Nephron progenitor cell (in vitro differentiated cells): ENCODE measurements at regions not wholly inside any gene's neighbourhood (a gene's known extent, or its start where the extent isn't known, plus 50 kb on each side); places are given as distances from the start of the nearest gene placed in this dataset.

Source experiments
- DNase-seq: peaks from one replicate; pipeline ENCODE4 v3.0.0; 2021
- H3K27ac Mint-ChIP-seq: 2 replicates; pipeline ENCODE4 v1.8.0; 2021; ENCODE audit warnings: mild to moderate bottlenecking, moderate library complexity, mixed read lengths
- H3K27me3 Mint-ChIP-seq: 2 replicates; pipeline ENCODE4 v1.8.0; 2021; ENCODE audit warnings: mild to moderate bottlenecking, low read depth, mixed read lengths; ENCODE audit not compliant: poor library complexity
- H3K36me3 Mint-ChIP-seq: 2 replicates; pipeline ENCODE4 v1.8.0; 2021; ENCODE audit warnings: low read depth, mixed read lengths
- H3K4me1 Mint-ChIP-seq: 2 replicates; pipeline ENCODE4 v1.8.0; 2021; ENCODE audit warnings: mixed read lengths
- H3K4me3 Mint-ChIP-seq: 2 replicates; pipeline ENCODE4 v1.8.0; 2021; ENCODE audit warnings: mild to moderate bottlenecking, moderate library complexity, mixed read lengths
- H3K9me3 Mint-ChIP-seq: 2 replicates; pipeline ENCODE4 v1.8.0; 2021; ENCODE audit warnings: mild to moderate bottlenecking, moderate library complexity, mixed read lengths
- TF ChIP-seq, protein P1 (sequence below): fragments of 200-600 bp; sonication (generic); IDR thresholded peaks from 2 replicates; pipeline ENCODE4 v1.5.0; 2021; ENCODE audit warnings: antibody characterized with exemption

DNA sequence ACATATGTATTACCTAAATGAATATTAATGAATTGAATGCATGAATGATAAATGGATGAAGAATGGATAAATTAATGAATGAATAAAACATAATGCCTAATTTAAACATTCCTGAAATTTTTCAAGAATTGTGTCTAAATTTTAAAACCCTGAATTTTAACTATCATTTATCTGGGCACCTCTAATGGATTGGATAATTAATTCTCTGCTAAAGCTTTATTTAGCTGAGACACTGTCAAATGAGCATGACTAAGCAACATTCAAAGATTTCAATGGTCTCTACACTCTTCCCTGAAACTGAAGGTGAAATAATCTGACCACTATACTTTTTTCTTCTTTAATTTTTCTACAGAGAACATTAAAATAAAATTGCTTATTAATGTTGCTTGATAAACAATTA, 1197.7 kb downstream of the C4orf33 start:
- TF ChIP-seq, protein P1, sequence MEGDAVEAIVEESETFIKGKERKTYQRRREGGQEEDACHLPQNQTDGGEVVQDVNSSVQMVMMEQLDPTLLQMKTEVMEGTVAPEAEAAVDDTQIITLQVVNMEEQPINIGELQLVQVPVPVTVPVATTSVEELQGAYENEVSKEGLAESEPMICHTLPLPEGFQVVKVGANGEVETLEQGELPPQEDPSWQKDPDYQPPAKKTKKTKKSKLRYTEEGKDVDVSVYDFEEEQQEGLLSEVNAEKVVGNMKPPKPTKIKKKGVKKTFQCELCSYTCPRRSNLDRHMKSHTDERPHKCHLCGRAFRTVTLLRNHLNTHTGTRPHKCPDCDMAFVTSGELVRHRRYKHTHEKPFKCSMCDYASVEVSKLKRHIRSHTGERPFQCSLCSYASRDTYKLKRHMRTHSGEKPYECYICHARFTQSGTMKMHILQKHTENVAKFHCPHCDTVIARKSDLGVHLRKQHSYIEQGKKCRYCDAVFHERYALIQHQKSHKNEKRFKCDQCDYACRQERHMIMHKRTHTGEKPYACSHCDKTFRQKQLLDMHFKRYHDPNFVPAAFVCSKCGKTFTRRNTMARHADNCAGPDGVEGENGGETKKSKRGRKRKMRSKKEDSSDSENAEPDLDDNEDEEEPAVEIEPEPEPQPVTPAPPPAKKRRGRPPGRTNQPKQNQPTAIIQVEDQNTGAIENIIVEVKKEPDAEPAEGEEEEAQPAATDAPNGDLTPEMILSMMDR = no peak
- DNase-seq = no peak
- Mint-ChIP-seq H3K4me3 (no peak overlapping the region), H3K9me3 (no peaks in the 10 kb centered on the region), H3K4me1 (no peaks in the 10 kb centered on the region), H3K27ac (no peak overlapping the region), H3K36me3 (no peaks in the 10 kb centered on the region), H3K27me3 (no peaks in the 10 kb centered on the region)

DNA sequence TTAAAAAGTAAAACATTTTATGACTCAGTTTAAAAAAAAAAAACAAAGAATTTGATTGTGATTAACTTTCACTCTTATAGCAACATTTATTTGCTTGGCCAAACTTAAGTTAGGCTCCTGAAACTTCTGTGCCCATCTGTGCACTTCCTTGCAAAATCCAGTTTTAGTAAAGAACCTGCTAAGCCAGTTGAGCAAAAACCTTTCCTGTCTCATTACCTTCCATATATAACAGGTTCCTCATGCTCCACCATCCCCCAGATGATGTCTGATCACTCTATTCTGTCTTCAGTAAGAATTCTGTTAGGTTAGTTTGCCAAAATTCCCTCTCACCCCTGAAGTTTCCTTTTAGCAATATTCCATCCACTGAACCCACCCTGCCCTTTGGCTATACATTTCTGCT, 1200.5 kb downstream of the C4orf33 start:
- Mint-ChIP-seq H3K27ac (no peak overlapping the region), H3K27me3 (no peaks in the 10 kb centered on the region), H3K4me3 (no peak overlapping the region), H3K4me1 (no peaks in the 10 kb centered on the region), H3K9me3 (peaks cover 11% of the 10 kb centered on the region), H3K36me3 (no peaks in the 10 kb centered on the region)
- TF ChIP-seq, protein P1 = no peak
- DNase-seq = no peak

DNA sequence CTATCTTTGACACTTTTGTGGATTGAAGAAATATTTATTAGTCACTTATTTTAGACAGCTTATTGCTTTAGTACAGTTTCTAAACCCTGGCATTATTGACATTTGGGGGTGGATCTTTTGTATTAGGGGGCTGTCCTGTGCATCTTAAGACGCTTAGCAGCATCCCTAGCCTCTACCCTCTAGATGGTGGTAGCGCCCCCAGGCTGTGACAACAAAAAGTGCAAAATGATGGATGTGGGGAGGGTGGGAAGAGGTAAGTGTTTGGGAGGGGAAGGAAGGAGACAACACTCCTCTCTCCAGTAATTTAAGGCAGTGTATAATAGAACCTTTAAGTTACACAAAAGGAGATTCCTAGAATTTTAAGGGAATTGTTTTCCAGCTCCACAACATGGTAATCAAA, 1210.6 kb downstream of the C4orf33 start:
- Mint-ChIP-seq H3K4me1 (no peaks in the 10 kb centered on the region), H3K36me3 (no peaks in the 10 kb centered on the region), H3K27me3 (peaks cover 3% of the 10 kb centered on the region), H3K4me3 (no peak overlapping the region), H3K9me3 (no peaks in the 10 kb centered on the region), H3K27ac (no peak overlapping the region)
- DNase-seq = no peak
- TF ChIP-seq, protein P1 = no peak

DNA sequence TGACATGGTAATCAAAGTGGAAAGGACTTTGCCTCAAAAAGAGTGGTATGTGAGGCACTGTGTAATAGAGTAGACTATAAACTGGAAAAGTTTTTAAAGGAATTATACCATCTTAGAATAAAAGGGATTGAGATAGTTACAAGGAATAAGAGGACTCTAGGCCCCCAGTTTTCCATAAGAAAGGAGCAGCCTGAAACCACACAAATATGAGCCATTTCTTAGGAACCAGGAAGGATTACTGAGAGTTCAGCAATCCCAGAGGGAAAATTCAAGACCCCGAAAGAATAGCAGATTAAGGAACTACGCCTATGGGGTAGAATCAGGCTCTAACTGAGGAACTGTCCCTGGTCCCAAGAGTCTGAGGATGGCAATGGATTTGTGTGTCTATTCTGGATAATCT, 1213.3 kb downstream of the C4orf33 start:
- TF ChIP-seq, protein P1 = no peak
- Mint-ChIP-seq H3K4me3 (no peak overlapping the region), H3K27ac (no peak overlapping the region), H3K4me1 (no peaks in the 10 kb centered on the region), H3K27me3 (peaks cover 3% of the 10 kb centered on the region), H3K9me3 (no peaks in the 10 kb centered on the region), H3K36me3 (no peaks in the 10 kb centered on the region)
- DNase-seq = no peak

DNA sequence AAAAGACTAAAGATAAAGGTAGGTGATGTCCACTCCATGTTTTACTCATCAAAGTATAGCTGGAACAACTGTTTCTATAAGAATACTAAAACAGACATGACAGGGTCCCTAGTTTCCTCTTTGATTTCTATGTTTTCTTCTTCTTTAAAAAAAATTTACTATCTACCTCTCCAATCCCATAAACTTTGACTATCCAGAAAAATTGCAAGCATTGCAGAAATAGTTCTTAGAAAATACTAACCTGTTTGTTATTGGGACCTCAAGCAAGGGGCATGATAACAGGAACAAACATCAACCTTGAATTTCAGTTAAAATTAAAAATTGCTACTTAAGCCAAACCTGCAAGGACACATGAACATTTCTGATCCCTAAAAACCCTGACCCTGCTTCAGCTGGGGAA, 1226.5 kb downstream of the C4orf33 start:
- TF ChIP-seq, protein P1 = no peak
- no peak for DNase-seq
- H3K36me3 Mint-ChIP-seq = no peaks in the 10 kb centered on the region
- H3K4me1 Mint-ChIP-seq = no peaks in the 10 kb centered on the region
- H3K27me3 Mint-ChIP-seq = no peaks in the 10 kb centered on the region
- no peaks in the 10 kb centered on the region for H3K9me3 Mint-ChIP-seq
- no peak overlapping the region for H3K4me3 Mint-ChIP-seq
- H3K27ac Mint-ChIP-seq = no peak overlapping the region

DNA sequence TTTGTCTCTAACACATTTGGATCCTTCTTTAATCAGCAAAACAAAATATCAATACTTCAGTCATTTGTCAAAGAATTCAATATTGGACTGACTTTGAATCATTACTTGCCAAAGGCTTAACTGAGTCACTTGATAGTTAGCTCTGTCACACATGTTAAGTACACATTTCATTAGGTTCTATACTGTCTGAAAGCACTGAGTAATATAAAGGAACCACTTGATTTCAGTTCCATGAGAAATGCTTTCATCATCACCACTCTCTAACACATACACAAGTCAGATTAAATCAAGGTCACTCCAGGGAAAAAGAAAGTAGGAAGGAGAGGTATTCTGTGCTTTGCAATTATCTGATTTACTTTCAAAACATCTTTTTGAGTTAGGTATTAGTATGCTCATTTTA, 1233.1 kb downstream of the C4orf33 start:
- Mint-ChIP-seq H3K4me1 (no peaks in the 10 kb centered on the region), H3K27me3 (no peaks in the 10 kb centered on the region), H3K4me3 (no peak overlapping the region), H3K9me3 (no peaks in the 10 kb centered on the region), H3K36me3 (no peaks in the 10 kb centered on the region), H3K27ac (no peak overlapping the region)
- TF ChIP-seq, protein P1 = no peak
- no peak for DNase-seq
